ENCODE measurements at regions not wholly inside any gene's neighbourhood (a gene's known extent, or its start where the extent isn't known, plus 50 kb on each side); places are given as distances from the start of the nearest gene placed in this dataset.

DNA sequence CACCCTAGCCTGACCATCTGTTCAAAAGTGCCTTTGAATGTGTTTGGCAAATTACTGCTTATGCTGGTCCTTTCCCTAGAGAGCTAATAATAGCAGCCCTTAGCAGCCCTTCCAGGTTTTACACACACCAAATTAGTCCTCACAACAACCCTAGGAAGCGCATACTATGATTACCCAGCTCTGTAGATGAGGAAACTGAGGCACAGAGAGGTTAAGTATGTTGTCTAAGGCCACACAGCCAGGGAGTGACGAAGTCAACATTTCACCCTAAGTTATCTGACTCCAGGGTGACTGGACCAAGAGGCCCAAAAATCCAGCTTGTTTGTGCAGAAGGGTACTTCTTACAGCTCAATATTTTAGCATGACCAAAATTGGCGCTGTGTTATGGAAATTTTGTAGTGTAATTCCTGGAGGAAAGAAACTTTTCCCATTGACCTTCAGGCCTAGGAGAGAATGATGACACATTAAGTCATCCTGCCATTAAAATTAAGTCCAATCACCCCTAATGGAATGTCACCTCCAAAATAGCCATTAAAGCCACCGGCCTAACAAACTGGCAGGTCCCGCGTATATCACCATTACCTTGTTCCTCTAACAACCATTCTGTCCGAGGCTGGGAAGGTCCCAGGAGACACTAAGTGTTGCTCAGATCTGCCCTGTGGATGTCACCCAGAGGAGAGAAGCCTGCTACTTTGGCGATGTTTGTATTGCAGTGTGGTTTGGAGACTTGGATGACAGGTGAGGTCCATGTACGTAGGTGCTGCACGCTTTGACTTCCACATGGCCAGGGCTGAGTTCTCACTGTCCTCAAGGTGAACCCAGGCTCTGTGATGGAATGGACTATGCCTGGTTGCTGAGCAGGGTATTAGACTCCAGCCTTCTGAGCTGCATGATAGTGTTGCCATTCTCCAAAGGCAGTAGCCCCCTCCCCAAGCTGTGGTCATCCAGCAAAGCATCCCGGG, 258.3 kb downstream of the TOMM20 start (continued):
- TF ChIP-seq, protein P1, sequence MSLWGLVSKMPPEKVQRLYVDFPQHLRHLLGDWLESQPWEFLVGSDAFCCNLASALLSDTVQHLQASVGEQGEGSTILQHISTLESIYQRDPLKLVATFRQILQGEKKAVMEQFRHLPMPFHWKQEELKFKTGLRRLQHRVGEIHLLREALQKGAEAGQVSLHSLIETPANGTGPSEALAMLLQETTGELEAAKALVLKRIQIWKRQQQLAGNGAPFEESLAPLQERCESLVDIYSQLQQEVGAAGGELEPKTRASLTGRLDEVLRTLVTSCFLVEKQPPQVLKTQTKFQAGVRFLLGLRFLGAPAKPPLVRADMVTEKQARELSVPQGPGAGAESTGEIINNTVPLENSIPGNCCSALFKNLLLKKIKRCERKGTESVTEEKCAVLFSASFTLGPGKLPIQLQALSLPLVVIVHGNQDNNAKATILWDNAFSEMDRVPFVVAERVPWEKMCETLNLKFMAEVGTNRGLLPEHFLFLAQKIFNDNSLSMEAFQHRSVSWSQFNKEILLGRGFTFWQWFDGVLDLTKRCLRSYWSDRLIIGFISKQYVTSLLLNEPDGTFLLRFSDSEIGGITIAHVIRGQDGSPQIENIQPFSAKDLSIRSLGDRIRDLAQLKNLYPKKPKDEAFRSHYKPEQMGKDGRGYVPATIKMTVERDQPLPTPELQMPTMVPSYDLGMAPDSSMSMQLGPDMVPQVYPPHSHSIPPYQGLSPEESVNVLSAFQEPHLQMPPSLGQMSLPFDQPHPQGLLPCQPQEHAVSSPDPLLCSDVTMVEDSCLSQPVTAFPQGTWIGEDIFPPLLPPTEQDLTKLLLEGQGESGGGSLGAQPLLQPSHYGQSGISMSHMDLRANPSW (CRISPR knock-in tag; IDR thresholded peaks at IDR 0.05): 0 out of 2 replicates have a peak, but pooled peaks have one; percentile 35
- TF ChIP-seq KLF13 (tag; IDR thresholded peaks at IDR 0.05; ENCODE audit: borderline replicate concordance, low read depth) (no peak), PHF20 (IDR thresholded peaks at IDR 0.05; ENCODE audit: partially characterized antibody) (no peak), ZNF197 (CRISPR knock-in tag; IDR thresholded peaks at IDR 0.05; ENCODE audit: low read depth) (no peak), SIN3A (IDR thresholded peaks at IDR 0.05; ENCODE audit: borderline replicate concordance in 2 of 2, control insufficient read depth in 1 of 2, low read depth in 2 of 2, low read length in 2 of 2) (no peak), ILF3 (IDR thresholded peaks at IDR 0.05; ENCODE audit: borderline replicate concordance) (no peak), ZFPM2 (CRISPR knock-in tag; IDR thresholded peaks at IDR 0.05) (no peak), ZEB2 (IDR thresholded peaks at IDR 0.05) (no peak), FOXK2 (conservative IDR thresholded peaks at IDR 0.05 in 1 of 2, IDR thresholded peaks at IDR 0.05 in 1 of 2; ENCODE audit: low read depth in 2 of 2) (no peak), CBX1 (IDR thresholded peaks at IDR 0.05; ENCODE audit: low read depth) (no peak), RB1 (IDR thresholded peaks at IDR 0.05; ENCODE audit: low read depth) (no peak), ZNF384 (IDR thresholded peaks at IDR 0.05; ENCODE audit: low read depth, low read length) (no peak), MECOM (CRISPR knock-in tag; IDR thresholded peaks at IDR 0.05) (peak; percentile 42; the same call in 1 of the 2 replicates), KLF6 (CRISPR knock-in tag; IDR thresholded peaks at IDR 0.05; ENCODE audit: borderline replicate concordance) (no peak), PHF8 (IDR thresholded peaks at IDR 0.05; ENCODE audit: borderline replicate concordance, low read length) (no peak)
- TF ChIP-seq, protein P2, sequence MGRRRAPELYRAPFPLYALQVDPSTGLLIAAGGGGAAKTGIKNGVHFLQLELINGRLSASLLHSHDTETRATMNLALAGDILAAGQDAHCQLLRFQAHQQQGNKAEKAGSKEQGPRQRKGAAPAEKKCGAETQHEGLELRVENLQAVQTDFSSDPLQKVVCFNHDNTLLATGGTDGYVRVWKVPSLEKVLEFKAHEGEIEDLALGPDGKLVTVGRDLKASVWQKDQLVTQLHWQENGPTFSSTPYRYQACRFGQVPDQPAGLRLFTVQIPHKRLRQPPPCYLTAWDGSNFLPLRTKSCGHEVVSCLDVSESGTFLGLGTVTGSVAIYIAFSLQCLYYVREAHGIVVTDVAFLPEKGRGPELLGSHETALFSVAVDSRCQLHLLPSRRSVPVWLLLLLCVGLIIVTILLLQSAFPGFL (CRISPR knock-in tag; IDR thresholded peaks at IDR 0.05): no peak
- TF ChIP-seq, protein P3, sequence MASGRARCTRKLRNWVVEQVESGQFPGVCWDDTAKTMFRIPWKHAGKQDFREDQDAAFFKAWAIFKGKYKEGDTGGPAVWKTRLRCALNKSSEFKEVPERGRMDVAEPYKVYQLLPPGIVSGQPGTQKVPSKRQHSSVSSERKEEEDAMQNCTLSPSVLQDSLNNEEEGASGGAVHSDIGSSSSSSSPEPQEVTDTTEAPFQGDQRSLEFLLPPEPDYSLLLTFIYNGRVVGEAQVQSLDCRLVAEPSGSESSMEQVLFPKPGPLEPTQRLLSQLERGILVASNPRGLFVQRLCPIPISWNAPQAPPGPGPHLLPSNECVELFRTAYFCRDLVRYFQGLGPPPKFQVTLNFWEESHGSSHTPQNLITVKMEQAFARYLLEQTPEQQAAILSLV (tag; IDR thresholded peaks at IDR 0.05): no peak
- TF ChIP-seq, protein P4, sequence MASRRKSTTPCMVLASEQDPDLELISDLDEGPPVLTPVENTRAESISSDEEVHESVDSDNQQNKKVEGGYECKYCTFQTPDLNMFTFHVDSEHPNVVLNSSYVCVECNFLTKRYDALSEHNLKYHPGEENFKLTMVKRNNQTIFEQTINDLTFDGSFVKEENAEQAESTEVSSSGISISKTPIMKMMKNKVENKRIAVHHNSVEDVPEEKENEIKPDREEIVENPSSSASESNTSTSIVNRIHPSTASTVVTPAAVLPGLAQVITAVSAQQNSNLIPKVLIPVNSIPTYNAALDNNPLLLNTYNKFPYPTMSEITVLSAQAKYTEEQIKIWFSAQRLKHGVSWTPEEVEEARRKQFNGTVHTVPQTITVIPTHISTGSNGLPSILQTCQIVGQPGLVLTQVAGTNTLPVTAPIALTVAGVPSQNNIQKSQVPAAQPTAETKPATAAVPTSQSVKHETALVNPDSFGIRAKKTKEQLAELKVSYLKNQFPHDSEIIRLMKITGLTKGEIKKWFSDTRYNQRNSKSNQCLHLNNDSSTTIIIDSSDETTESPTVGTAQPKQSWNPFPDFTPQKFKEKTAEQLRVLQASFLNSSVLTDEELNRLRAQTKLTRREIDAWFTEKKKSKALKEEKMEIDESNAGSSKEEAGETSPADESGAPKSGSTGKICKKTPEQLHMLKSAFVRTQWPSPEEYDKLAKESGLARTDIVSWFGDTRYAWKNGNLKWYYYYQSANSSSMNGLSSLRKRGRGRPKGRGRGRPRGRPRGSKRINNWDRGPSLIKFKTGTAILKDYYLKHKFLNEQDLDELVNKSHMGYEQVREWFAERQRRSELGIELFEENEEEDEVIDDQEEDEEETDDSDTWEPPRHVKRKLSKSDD (conservative IDR thresholded peaks at IDR 0.05; ENCODE audit: low read length): no peak

Data from K562 (cell line).